ENCODE measurements at regions not wholly inside any gene's neighbourhood (a gene's known extent, or its start where the extent isn't known, plus 50 kb on each side); places are given as distances from the start of the nearest gene placed in this dataset.

DNA sequence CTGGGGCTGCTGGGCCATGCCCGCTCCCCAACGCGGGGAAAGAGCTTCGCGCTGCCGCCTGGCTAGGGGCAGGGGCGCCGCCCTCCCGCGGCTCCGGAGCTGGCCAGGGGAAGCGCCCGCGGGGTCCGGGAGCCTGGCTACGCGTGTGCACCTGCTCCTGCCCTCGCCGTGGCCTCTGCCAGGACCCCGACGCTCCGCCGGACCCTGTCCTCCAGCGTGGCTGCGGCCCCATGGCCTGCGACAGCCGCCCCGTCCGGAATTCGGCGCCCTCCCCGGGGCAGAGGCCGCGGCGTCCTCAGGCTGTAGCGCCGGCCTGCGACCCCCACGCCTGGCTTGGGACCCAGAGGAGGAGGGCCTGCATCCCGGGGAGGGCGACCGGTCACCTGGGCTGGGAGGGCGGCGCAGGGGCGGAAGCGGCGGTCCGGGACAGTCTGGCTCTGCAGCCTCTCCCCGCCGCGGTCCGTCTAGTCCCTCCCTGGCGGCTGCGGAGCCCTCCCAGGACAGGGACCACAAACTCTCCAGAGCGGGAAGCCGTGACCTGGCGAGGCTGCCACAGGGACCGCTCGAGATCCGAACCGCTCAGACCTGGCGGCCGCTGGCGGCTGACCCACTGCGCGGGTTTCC, 85.6 kb downstream of the ALG10 start:
- H3K4me1 ChIP-seq (ENCODE audit: control insufficient read depth, extremely low read depth, insufficient read depth, low read length) = no peaks in the 10 kb centered on the region
- H3K9me3 ChIP-seq (replicated peaks; ENCODE audit: control insufficient read depth, insufficient read depth, low read length) = no peaks in the 10 kb centered on the region
- CTCF ChIA-PET = no interaction called here
- no peaks in the 10 kb centered on the region for H3K79me2 ChIP-seq (ENCODE audit: control insufficient read depth, insufficient read depth, low read length)
- no peaks in the 10 kb centered on the region for H4K20me1 ChIP-seq (replicated peaks; ENCODE audit: control insufficient read depth, extremely low read depth, insufficient read depth, low read length)
- H3K4me2 ChIP-seq (ENCODE audit: insufficient read depth, low read length) = no peak overlapping the region
- intact Hi-C loops (cut with micrococcal nuclease) (no loop called here), dilution Hi-C loops (cut with MboI; ENCODE audit: extremely low pct_ligation_motif_present, low sequenced_read_pairs) (no loop called here)
- H3K27me3 ChIP-seq (ENCODE audit: control insufficient read depth in 2 of 2, insufficient read depth in 2 of 2, low read length in 2 of 2) = no peaks in the 10 kb centered on the region
- H3K36me3 ChIP-seq (ENCODE audit: control insufficient read depth in 2 of 2, extremely low read depth in 1 of 2, insufficient read depth in 2 of 2, low read length in 2 of 2) = no peaks in the 10 kb centered on the region
- no peak for DNase-seq (ENCODE audit: low read depth, low spot score)
- FAIRE-seq = no peak
- TF ChIP-seq FOS (IDR thresholded peaks at IDR 0.05; ENCODE audit: borderline replicate concordance, insufficient read depth, low read length) = no peak
- TF ChIP-seq, protein P1, sequence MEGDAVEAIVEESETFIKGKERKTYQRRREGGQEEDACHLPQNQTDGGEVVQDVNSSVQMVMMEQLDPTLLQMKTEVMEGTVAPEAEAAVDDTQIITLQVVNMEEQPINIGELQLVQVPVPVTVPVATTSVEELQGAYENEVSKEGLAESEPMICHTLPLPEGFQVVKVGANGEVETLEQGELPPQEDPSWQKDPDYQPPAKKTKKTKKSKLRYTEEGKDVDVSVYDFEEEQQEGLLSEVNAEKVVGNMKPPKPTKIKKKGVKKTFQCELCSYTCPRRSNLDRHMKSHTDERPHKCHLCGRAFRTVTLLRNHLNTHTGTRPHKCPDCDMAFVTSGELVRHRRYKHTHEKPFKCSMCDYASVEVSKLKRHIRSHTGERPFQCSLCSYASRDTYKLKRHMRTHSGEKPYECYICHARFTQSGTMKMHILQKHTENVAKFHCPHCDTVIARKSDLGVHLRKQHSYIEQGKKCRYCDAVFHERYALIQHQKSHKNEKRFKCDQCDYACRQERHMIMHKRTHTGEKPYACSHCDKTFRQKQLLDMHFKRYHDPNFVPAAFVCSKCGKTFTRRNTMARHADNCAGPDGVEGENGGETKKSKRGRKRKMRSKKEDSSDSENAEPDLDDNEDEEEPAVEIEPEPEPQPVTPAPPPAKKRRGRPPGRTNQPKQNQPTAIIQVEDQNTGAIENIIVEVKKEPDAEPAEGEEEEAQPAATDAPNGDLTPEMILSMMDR (IDR thresholded peaks at IDR 0.05; ENCODE audit: extremely low read depth in 1 of 2, insufficient read depth in 1 of 2, low read depth in 1 of 2, low read length in 2 of 2) = no peak
- no peak for TF ChIP-seq EZH2 (IDR thresholded peaks at IDR 0.05; ENCODE audit: borderline replicate concordance, low read depth, low read length, severe bottlenecking)
- no peak overlapping the region for H2AFZ ChIP-seq (ENCODE audit: low read depth, low read length)
- no peaks in the 10 kb centered on the region for H3K9me1 ChIP-seq (replicated peaks; ENCODE audit: control insufficient read depth, extremely low read depth, insufficient read depth, low read length)
- no peak overlapping the region for H3K27ac ChIP-seq (ENCODE audit: insufficient read depth, low read depth, low read length)
- POLR2A ChIA-PET = no interaction called here
- no peak overlapping the region for H3K4me3 ChIP-seq (replicated peaks in 1 of 3; ENCODE audit: insufficient read depth in 1 of 3, low read depth in 1 of 3, low read length in 3 of 3)
- BruUV-seq (replicated peaks) = no TSS peak
- H3K9ac ChIP-seq (replicated peaks; ENCODE audit: extremely low read depth, insufficient read depth, low read length) = no peak overlapping the region

DNA sequence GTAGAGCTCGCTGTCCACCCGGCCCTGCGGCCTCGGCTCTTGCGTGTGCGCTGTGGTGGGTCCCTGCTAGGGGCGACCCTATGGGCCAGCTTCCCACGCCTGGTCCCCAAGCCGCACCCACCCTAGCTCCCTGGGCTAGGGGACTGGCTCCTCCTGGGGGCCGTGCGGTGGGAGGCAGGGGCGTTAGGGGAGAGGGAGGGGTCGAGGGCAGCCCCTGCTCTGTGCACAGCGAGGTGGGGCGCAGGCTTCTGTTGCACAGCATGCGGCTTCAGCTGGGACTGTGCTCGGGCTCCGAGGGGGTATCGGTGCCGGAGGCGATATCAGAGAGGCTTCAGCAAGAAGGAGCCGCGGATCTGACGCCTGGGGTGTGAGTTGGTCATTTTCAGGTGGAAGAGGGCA, 86.1 kb downstream of the ALG10 start:
- ChIA-PET POLR2A (no interaction called here), CTCF (no interaction called here)
- FAIRE-seq = no peak
- H3K4me2 ChIP-seq (ENCODE audit: insufficient read depth, low read length) = no peak overlapping the region
- no TSS peak for BruUV-seq (replicated peaks)
- H3K9me1 ChIP-seq (replicated peaks; ENCODE audit: control insufficient read depth, extremely low read depth, insufficient read depth, low read length) = no peaks in the 10 kb centered on the region
- dilution Hi-C loops (cut with MboI; ENCODE audit: extremely low pct_ligation_motif_present, low sequenced_read_pairs) = no loop called here
- no peaks in the 10 kb centered on the region for H3K4me1 ChIP-seq (ENCODE audit: control insufficient read depth, extremely low read depth, insufficient read depth, low read length)
- TF ChIP-seq GATA2 (IDR thresholded peaks at IDR 0.05; ENCODE audit: insufficient read depth, insufficient read length, low read depth, low read length) = no peak
- no peak for TF ChIP-seq MYC (IDR thresholded peaks at IDR 0.05; ENCODE audit: low read depth, low read length)
- TF ChIP-seq, protein P1 (IDR thresholded peaks at IDR 0.05; ENCODE audit: extremely low read depth in 1 of 2, insufficient read depth in 1 of 2, low read depth in 1 of 2, low read length in 2 of 2) = no peak
- no peak for TF ChIP-seq POLR2A (IDR thresholded peaks at IDR 0.05; ENCODE audit: low read depth, low read length)
- no peak for TF ChIP-seq FOS (IDR thresholded peaks at IDR 0.05; ENCODE audit: borderline replicate concordance, insufficient read depth, low read length)
- no peak for TF ChIP-seq POLR2AphosphoS5 (IDR thresholded peaks at IDR 0.05; ENCODE audit: insufficient read depth, low read depth, low read length)
- no peak for TF ChIP-seq JUN (IDR thresholded peaks at IDR 0.05; ENCODE audit: borderline replicate concordance, insufficient read depth, insufficient read length, low read depth)
- TF ChIP-seq, protein P2, sequence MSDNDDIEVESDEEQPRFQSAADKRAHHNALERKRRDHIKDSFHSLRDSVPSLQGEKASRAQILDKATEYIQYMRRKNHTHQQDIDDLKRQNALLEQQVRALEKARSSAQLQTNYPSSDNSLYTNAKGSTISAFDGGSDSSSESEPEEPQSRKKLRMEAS (IDR thresholded peaks at IDR 0.05; ENCODE audit: insufficient read depth, insufficient read length) = no peak
- no peak for TF ChIP-seq EZH2 (IDR thresholded peaks at IDR 0.05; ENCODE audit: borderline replicate concordance, low read depth, low read length, severe bottlenecking)
- intact Hi-C loops (cut with micrococcal nuclease) = no loop called here
- no peak overlapping the region for H3K27ac ChIP-seq (ENCODE audit: insufficient read depth, low read depth, low read length)
- no peak overlapping the region for H3K9ac ChIP-seq (replicated peaks; ENCODE audit: extremely low read depth, insufficient read depth, low read length)
- no peak overlapping the region for H2AFZ ChIP-seq (ENCODE audit: low read depth, low read length)
- H3K36me3 ChIP-seq (ENCODE audit: control insufficient read depth in 2 of 2, extremely low read depth in 1 of 2, insufficient read depth in 2 of 2, low read length in 2 of 2) = no peaks in the 10 kb centered on the region
- H3K9me3 ChIP-seq (replicated peaks; ENCODE audit: control insufficient read depth, insufficient read depth, low read length) = no peaks in the 10 kb centered on the region
- H3K4me3 ChIP-seq (replicated peaks in 1 of 3; ENCODE audit: insufficient read depth in 1 of 3, low read depth in 1 of 3, low read length in 3 of 3) = no peak overlapping the region
- no peaks in the 10 kb centered on the region for H3K27me3 ChIP-seq (ENCODE audit: control insufficient read depth in 2 of 2, insufficient read depth in 2 of 2, low read length in 2 of 2)
- H4K20me1 ChIP-seq (replicated peaks; ENCODE audit: control insufficient read depth, extremely low read depth, insufficient read depth, low read length) = no peaks in the 10 kb centered on the region
- H3K79me2 ChIP-seq (ENCODE audit: control insufficient read depth, insufficient read depth, low read length) = no peaks in the 10 kb centered on the region
- DNase-seq (ENCODE audit: low read depth, low spot score) = no peak
